ENCODE measurements at regions not wholly inside any gene's neighbourhood (a gene's known extent, or its start where the extent isn't known, plus 50 kb on each side); places are given as distances from the start of the nearest gene placed in this dataset.

- DNase-seq (ENCODE audit: low spot score): no peak
- no peaks in the 10 kb centered on the region for H3K36me3 Mint-ChIP-seq
- no peak overlapping the region for H3K27ac Mint-ChIP-seq
- no peak overlapping the region for H3K4me3 Mint-ChIP-seq
- H3K4me1 Mint-ChIP-seq: peaks cover 46% of the 10 kb centered on the region
- no peaks in the 10 kb centered on the region for H3K27me3 Mint-ChIP-seq (ENCODE audit: low read depth)
- peaks cover 8% of the 10 kb centered on the region for H3K9me3 Mint-ChIP-seq
- CTCF ChIA-PET: no interaction called here
- POLR2A ChIA-PET: interaction anchor here (0.6 kb wide), 1 partner anchor 1818 kb away, joined by 3 read pairs; no protein-coding TSS in a partner anchor
- ATAC-seq: no peak
- TF ChIP-seq PRDM15 (CRISPR knock-in tag; IDR thresholded peaks at IDR 0.05) (no peak), SP1 (CRISPR knock-in tag; conservative IDR thresholded peaks at IDR 0.05) (no peak), E2F5 (CRISPR knock-in tag; IDR thresholded peaks at IDR 0.05) (no peak), ATF3 (CRISPR knock-in tag; conservative IDR thresholded peaks at IDR 0.05) (no peak), ATF2 (CRISPR knock-in tag; IDR thresholded peaks at IDR 0.05; ENCODE audit: borderline replicate concordance, low read depth) (no peak), ARID4B (CRISPR knock-in tag; IDR thresholded peaks at IDR 0.05; ENCODE audit: borderline replicate concordance) (no peak), AR (CRISPR knock-in tag; IDR thresholded peaks at IDR 0.05) (no peak), RELA (CRISPR knock-in tag; IDR thresholded peaks at IDR 0.05; ENCODE audit: borderline replicate concordance) (no peak), ESRRA (CRISPR knock-in tag; IDR thresholded peaks at IDR 0.05; ENCODE audit: borderline replicate concordance) (no peak), ZNF396 (CRISPR knock-in tag; IDR thresholded peaks at IDR 0.05; ENCODE audit: borderline replicate concordance) (no peak), ZBTB21 (CRISPR knock-in tag; IDR thresholded peaks at IDR 0.05; ENCODE audit: borderline replicate concordance) (no peak), GRHL2 (CRISPR knock-in tag; IDR thresholded peaks at IDR 0.05; ENCODE audit: insufficient replicate concordance, severe bottlenecking) (no peak), ZNF416 (CRISPR knock-in tag; IDR thresholded peaks at IDR 0.05) (no peak), STAT6 (CRISPR knock-in tag; conservative IDR thresholded peaks at IDR 0.05; ENCODE audit: low read depth) (no peak), AFF4 (CRISPR knock-in tag; IDR thresholded peaks at IDR 0.05; ENCODE audit: borderline replicate concordance) (no peak), ZNF263 (CRISPR knock-in tag; IDR thresholded peaks at IDR 0.05; ENCODE audit: low read depth) (no peak)
Observed at GRCh38 chr3:34179716-34180115, 381.3 kb downstream of the PDCD6IP start.

Data from WTC11 (cell line).